NCI-H226 (cell line): ENCODE measurements at regions not wholly inside any gene's neighbourhood (a gene's known extent, or its start where the extent isn't known, plus 50 kb on each side); places are given as distances from the start of the nearest gene placed in this dataset.
"Not testable (repeated sequence)": the region's sequence is repeated elsewhere in the genome, so short reads cannot be mapped to it uniquely, and the experiment has no call there.

ENCODE experiments used
- DNase-seq: peaks from one replicate; pipeline ENCODE4 v3.0.0-alpha.2; 2015

DNA sequence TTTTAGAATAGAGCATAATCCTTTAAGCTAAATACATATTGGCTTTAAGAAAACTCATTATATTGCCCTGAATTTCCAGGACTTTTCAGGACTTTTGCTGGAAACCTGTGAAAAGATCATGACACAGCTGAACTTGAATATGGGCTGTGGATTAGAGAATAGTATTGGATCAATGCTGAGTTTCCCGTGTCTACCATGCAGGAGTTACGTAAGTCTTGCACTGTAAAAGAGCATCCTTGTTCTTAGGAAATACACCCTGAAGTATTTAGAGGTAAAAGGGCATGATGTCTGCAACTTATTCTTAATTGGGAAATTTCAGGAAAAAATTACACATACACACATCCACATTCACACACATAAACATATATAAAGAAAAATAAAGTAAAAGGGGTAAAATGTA lies 82.1 kb downstream of the ZFP36L2 start:
- no peak for DNase-seq

DNA sequence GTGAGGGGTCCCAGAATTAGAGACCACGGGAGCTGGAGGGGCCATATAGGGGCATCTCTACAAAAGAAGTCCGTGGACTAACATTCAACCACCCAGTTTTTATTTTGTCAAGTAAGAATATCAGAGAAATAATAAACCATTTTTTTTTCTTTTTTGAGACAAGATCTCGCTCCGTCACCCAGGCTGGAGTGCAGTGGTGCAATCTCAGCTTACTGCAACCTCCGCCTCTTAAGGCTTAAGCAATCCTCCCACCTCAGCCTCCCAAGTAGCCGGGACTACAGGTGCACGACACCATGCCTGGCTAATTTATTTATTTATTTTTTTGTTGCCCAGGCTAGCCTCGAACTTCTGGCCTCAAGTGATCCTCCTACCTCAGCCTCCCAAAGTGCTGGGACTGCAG lies 82.7 kb downstream of the ZFP36L2 start:
- no peak for DNase-seq

DNA sequence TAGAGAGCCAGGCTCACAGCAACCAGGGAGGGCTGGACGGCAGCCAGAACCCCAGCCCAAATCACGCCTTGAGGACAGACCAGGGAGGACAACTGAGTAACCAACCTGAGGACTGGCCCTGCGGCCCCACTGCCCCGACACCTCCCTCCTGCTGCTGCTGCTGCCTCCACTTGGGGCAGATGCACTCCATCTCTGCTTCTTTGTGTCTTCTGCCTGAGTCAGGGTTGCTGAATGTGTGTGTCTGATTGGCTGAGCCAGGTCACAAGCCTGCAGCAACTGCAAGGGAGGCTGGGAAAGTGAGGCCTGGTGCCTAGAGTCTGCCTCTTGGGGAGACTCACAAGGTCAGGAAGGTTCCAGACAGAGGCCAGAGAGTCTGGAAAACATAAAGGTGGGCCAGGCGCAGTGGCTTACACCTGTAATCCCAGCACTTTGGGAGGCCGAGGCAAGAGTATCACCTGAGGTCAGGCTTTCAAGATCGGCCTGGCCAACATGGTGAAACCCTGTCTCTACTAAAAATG lies 83.4 kb downstream of the ZFP36L2 start:
- DNase-seq = peak; percentile 21

DNA sequence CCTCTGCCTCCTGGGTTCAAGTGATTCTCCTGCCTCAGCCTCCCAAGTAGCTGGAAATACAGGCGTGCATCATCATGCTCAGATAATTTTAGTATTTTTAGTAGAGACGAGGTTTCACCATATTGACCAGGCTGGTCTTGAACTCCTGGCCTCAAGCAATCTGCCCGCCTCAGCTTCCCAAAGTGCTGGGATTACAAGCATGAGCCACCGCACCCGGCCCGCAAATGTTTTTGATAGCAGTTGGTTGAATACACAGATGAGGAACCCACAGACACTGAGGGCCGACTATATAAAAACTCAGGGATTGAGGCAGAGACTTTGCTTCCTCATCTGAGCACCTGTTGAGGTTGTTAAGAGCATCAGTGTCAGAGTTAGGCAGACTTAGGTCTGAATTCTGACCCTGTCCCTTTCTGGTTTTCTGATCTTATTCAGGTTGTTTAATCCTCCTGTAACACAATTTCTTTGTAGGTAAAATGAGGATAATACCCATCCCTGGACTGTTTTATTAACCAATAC lies 84.7 kb downstream of the ZFP36L2 start:
- not testable (repeated sequence) for DNase-seq

DNA sequence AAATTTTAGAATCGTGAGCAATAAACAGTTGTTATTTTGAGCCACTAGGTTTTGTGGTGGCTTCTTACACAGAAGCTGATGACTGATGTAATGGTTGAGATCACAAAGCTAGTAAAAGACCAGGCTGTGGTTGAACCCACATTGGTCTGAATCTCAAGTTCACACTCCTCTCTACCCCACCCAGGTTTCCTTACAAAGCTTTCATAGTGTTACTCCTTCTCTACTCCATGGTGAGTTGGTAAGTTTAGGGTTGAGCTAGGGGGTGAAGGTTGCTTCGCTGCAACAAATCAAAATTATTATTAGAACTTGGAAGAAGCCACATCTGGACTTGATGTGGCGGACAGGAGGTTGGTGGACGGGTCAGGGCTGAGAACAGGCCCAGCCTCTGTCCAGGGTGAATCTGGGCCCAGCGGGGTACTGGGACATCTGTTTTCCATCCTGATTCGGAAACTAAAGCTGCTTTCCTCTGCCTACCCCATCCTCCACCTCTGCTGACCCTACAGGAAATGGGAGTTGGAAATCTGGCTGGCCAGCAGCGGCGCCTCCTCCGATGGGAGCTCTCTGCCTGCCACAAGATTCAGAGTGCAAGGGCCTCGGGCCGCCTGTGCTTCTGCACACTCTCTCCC lies 86.3 kb downstream of the ZFP36L2 start:
- peak; percentile 29 for DNase-seq

DNA sequence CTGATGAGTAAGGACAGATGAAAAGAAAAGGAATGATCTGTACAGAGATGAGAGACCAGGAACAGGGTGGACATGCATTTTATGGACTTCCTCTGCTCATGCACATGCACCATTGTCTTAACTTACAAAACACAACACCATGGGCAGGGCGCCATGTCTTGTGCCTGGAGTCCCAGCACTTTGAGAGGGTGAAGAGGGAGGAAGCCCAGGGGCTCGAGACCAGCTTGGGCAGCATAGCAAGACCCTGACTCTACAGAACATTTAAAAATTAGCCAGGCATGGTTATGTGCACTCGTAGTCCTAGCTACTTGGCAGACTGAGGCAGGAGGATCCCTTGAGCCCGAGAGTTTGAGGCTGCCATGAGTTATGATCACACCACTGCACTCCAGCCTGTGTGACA lies 86.9 kb downstream of the ZFP36L2 start:
- no peak for DNase-seq

DNA sequence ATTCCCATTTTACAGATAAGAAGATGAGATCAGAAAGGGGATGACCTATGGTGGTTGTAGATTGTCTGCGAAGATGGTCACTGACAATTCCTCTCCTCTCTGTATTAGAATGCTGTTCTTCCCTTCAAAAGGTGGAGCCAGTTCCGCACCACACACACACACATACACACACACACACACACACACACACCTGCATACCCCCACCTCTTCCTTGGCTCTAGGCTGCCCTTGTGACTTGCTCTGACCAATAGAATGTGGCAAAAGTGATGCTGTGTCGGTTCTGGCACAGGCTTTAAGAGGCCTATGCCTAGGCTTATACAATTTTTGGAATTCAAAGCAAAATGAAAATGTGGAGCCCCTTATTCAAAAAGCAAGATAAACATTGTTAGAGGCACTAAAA lies 88.0 kb downstream of the ZFP36L2 start:
- no peak for DNase-seq

DNA sequence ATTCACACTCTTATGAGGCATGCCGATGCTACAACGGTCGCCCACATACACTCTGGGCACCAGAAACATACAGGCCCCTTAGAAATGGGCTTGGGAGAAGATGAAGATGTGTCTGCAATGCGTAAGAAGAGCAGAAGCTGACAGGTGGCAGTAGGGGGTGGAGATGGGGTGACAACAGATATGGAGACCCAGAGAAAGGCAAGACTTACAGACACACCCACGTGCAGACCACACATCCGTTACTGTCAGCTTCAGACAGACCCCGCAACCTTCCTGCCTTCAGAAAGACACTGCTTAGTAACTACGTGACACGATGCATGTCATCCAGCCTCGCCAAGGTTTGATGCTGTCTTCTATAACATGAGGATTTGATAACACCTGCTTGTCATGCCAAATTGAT lies 89.5 kb downstream of the ZFP36L2 start:
- DNase-seq = no peak

DNA sequence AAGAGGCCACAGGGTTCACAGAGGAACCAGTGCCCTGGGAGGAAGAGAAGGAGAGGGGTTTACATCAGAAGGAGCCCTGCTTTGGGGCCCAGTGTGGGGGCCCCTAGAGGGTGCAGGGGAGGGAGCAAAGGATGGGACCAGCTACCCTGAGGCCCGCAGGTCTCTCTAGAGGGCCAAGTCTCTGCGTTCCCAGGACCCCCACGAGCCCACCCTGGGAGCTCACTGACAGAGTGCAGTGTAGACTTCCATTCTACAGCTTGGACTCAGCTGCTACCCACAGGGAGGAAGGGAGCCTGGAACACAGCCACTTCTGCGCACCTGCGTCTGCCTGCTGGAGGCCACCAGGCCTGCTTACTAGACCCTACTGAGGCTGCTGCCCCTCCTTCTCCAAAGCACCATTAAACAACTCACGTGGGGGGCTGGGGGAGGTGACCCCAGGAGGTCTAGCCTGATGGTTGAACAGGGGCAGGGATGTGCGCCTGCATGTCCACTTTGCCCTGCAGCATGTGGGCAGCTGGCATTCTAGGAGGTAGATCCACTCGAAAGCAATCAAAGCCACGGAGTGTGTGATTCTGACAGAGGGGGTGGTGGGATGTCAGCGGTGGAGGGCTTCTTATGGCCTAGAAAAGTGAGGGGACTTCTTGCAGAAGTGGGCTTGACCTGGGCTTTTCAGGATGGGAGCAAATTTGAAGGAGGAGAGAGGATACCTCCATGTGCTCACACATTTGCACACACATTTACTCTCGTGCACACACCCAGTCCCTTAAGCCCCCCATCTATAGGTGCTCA lies 90.2 kb downstream of the ZFP36L2 start:
- DNase-seq = no peak

DNA sequence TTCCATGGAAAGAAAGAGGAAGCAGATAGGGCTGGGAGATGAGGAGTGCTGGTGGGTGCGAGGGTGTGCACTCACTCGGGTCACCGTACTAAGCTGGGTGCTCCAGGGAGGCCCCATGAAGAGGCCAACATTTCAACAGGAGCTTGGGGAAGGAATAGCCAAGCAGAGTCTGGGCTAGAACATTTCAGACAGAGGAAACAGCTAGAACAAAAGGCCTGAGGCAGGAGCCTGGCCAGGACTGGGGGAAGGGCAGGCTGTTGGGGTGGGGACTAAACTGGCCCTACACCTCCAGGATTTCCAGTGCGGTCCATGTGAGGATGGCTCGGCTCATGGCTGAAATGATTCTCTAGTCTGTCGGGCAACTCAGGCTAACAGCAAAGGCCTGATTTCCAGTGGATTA lies 90.8 kb downstream of the ZFP36L2 start:
- DNase-seq = no peak

DNA sequence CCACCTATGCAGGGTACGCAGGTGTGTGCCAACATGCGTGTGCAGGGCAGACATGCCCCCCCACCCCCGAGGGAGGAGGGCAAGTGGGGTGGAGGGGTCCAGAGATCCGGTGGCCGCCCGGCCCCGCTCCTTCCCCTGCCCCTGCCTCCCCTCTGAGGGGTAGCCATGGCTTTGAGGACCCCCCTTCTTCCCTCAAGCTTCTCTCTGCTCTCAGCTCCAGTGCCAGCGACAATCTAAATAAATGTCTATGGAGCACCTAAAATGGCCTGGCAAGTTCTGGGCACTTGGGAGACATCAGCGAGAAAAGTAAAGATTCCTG lies 91.9 kb downstream of the ZFP36L2 start:
- no peak for DNase-seq

DNA sequence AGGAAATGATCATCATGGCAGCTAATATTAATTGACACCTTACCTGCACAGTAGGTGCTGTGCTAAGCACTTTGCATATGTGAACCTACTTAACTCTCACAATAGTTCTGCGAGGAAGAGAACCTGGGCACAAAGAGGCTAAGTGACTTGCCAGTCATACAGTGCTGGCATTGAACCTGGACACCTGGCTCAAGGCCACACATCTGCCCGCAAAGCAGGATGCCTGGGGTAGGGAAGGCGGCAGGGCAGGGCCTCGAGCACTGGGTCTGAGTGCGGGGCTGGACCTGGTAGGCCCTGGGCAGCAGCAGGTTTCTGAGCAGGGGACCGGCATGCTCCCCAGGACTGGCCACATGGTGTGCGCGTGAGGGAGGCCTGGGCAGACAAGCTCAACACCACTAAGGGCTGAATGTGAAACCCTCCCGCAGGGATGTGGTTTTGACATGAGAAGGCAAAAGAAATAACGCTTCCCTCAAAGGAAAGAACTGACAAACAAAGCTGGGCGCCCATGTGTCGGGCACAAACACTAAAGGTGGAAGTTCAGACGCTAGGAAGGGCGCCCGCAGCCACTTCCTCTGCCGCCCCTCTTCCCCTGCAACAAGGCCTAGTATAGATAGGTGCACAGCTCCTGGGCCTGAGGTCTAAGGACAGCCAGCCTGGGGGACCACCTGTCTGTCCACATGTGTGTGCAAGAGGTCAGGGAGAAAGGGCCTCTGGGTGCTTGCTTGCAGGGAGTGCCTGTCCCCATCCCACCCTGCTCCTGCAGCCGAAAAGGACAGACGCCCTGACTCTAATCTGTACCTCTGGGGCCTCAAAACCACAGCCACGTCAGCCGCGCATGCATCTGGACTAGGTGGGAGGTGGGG lies 92.5 kb downstream of the ZFP36L2 start:
- no peak for DNase-seq

DNA sequence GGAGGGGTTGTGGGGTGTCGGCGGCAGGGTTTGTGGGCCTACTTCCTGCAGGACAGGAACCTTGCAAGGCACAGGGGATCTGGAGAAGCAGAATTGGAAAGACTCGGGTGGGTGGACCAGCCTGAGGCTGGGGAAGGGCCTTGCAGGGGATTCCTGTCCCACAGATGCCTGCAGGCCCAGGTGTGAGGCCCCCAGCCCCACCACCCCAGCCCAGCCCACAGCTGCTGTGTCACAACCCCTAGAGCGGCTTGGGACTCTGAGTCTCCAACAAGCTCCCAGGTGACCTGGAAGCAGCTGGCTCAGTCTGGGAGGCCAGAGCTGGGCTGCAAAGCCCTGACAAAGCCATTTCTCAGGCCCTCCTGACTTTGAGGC lies 93.1 kb downstream of the ZFP36L2 start:
- no peak for DNase-seq

DNA sequence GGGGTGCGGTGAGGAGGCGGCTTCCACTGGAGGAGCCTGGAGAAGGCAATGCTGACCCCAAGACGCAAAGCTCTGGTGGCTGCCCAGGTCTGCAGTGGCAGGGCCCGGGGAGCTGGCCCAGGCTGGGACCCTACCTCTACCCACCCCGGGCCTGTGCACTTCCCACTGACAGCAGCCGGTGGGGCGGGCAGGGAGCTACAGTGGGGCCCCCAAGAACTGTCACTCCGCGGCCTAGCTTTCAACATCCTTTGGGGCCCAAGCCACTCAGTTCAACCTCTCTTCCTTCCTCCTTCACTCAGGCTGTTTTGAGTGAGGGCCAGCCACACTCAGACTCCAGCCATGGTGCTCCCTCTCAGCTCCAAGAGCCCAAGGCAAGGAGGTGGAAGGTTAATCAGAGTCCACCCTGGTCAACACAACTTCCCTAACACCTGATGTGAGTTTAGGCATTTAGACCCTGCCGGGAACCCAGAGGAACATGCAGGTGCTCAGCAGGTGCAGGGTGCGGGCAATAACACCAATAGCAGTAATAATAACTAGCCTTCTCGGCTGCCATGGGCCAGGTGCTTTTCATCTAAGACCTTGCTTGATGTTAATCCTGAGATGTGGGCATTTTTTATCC lies 93.6 kb downstream of the ZFP36L2 start:
- DNase-seq = no peak

DNA sequence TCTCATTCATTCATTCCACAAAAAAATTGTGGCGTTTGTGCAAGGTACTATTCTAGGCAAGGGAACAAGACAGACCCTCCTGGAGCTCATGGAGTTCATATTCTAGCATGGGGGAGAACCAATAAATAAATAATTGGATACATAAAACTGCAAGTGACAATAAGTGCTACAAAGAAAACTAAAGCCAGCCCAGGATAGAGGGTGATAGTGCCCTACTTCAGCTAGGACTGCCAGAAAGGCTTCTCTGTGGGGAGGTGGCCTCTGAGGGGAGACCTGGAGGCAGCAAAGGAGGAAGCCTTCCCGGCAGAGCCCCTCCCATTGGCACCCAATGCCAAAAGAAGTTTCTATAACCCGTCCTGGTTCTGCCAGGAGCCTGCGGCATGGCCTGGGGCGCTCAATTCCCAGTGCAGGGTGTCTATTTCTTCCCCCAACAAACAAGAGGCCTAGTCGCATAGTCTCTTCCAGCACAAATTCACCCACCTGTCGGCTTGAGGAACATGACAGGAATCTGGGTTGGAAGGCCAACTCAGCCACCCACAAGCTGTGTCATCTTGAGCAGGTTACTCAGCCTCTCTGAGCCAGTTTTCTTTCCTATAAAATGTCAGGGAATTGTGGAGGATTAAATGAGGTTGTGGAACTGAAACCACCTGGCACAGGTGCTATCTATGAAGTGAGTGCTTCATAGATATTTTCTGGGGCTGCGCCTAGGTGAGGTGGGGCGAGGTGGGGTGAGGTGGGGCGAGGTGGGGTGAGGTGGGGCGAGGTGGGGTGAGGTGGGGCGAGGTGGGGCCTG lies 94.3 kb downstream of the ZFP36L2 start:
- no peak for DNase-seq

DNA sequence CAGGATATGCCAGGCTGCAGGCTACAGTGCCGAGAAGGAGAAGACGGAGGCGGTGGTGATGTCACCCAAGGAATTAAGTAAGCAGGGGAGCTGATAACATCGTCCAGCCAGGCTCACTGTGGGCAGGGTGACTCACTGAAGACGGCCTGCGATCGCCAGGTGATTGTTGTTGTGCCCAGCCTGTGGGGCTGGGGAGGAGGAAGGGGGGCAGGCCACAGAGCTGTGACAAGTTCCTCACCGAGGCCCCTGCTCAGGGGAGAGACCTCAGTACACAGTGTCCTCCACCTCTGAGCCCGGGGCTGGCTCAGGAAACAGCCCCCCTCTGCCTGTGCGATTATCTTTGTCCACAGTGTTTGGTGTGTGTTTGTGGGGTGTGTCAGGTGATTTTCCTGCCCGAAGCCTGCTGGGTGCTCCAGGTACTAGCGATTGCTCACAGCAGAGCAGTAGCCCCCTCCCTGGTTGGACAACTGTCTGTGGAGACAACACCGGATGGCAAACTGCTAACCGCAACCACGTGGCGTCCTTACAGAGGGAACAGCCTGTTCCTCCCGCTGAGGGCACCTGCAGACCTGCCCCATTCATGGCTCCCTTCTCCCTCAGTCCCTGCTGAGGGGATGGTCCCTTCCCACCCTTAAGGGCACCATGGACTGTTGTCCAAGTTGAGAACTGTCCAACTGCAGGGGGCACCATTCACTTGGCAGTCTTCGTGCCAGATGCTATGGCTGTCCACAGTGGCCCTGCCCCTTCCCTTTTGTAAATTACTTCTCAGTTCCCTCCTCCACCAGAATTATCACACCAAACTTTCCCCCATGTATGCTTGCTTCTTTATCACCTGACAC lies 95.1 kb downstream of the ZFP36L2 start:
- DNase-seq = peak; percentile 87

DNA sequence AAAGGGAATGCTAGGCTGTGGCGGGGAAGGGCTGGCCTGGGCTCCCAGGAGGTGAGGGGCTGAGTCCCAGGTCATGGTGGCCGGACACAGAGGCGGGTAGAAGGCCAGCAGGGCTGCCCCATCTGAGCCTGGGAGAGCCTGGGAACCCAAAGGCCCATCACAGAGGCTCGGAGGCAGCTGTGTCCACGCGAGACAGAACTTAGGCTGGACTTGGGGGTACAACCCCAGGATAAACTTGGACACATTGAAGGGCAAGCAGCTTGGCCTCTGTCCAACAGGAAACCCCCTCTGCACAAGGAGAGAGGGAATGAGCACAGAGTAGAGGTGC lies 95.9 kb downstream of the ZFP36L2 start:
- DNase-seq = no peak

DNA sequence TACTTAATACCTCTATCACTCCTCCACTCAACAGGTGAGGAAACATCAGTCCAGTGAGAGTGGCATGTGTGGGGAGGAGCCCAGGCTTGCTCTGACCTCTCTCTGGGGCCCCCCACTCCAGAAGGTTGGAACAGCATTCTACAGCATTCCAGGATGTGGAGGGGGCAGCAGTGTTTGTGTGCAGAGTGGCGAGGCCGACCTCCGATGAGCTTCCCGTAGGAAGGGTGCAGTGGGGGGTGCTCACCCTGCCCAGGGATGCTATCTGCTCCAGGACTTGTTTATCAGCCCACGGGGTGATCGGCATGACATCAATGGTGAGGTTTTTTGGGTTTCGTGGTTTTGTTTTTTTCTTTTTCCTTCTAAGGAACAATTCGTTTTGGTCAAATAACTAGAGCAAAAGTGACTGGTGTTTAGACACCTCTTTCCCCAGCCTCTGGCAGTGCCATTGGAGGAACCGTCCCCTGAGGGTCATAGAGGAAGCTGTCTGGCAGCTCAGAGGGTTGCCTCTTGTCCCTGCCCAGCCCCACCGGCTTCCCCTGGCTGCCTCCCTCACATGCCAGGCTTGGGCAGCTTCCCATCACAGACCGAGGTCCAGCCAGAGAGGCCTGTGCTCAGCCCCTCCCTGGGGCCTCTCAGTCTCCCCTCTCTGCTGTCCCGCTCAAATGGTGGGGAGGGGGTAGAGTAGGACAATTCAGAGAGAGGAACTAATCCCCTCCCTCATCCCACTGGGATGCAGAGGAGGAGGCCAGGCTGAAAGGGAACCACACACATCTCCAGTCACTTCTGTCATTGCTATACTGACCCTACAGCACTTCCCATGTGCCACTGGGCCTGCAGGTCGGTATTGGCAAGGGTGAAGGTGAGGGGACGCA lies 96.5 kb downstream of the ZFP36L2 start:
- peak; percentile 59 for DNase-seq

DNA sequence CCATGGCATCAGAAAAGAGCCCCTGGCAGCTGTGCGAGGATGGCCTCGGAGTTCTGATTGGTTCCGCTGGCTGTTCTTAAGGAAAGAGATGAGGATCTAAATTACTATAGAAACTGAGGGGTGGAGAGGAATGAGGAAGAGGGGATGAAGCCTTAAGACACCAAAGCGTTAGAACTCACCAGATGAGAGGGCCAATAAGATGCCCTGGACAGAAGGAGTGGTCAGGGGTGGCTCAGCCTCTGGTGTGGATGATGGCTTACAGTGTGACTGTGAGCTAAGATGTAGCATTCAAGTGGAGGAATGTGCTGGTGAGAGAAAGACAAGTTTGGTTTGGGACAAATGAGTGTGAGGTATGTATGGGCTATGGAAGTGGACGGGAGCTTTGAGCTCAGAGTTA lies 97.8 kb downstream of the ZFP36L2 start:
- no peak for DNase-seq

DNA sequence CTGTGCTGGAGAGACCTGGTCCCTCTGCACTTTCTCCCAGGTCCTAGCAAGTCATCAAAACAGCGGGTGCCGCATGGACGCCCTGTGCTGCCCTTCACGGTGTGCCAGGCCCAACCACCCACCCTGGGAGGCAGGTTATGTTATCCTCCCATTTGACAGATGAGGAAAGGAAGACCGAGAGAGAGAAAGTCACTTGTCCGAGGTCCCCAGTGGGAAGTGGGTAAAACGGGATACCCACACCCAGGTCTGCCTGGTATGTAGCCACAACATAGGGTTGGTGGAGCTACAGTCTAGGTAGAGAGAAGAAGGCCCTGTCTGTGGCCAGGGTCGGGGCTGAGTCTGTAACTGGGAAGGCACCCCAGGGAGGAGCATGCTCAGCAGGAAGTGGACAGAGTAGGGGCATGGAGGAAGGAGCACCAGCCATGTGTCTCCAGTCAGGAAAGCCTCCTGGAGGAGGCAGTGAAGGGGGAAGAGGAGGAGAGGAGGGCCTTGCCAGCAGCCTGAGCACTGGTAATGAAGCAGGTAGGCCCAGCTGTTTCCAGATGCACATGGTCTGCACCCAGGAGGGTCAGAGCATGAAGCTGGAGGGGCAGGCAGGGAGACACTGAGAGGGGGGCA lies 98.4 kb downstream of the ZFP36L2 start:
- no peak for DNase-seq
